GM06990 (cell line): ENCODE measurements at regions not wholly inside any gene's neighbourhood (a gene's known extent, or its start where the extent isn't known, plus 50 kb on each side); places are given as distances from the start of the nearest gene placed in this dataset.

Source experiments
- DNase-seq: peaks from one replicate; pipeline ENCODE4 v3.0.0-alpha.2; 2011; ENCODE audit not compliant: insufficient read length; ENCODE audit errors: extremely low read depth
- H3K27me3 ChIP-seq: replicated peaks from 2 replicates; pipeline ENCODE4 v1.6.0; 2011; ENCODE audit warnings: low read length; ENCODE audit not compliant: control insufficient read depth, insufficient read depth
- H3K36me3 ChIP-seq: 2 replicates; pipeline ENCODE4 v1.5.1; 2011; ENCODE audit warnings: low read length; ENCODE audit not compliant: control insufficient read depth, insufficient read depth
- H3K4me3 ChIP-seq: replicated peaks from 2 replicates; pipeline ENCODE4 v1.5.1; 2011; ENCODE audit warnings: low read depth, mild to moderate bottlenecking, control low read depth, low read length
- CTCF ChIP-seq: IDR thresholded peaks from 2 replicates; pipeline ENCODE4 v1.5.1; 2011; ENCODE audit warnings: low read length, control low read depth, mild to moderate bottlenecking, inconsistent platforms; ENCODE audit not compliant: insufficient read depth, poor library complexity, severe bottlenecking

- DNase-seq = no peak
- no peak overlapping the region for H3K4me3 ChIP-seq
- H3K36me3 ChIP-seq = no peaks in the 10 kb centered on the region
- TF ChIP-seq CTCF = no peak
- no peaks in the 10 kb centered on the region for H3K27me3 ChIP-seq
These were observed 193.0 kb downstream of the ERMARD start for GRCh38 chr6:169944415-169944814.

GRCh38 chr6:169944061-169944337, 192.6 kb downstream of the ERMARD start:
- H3K4me3 ChIP-seq = no peak overlapping the region
- no peak for TF ChIP-seq CTCF
- H3K27me3 ChIP-seq = no peaks in the 10 kb centered on the region
- H3K36me3 ChIP-seq = no peaks in the 10 kb centered on the region
- no peak for DNase-seq

GRCh38 chr6:169943241-169944060, 192.0 kb downstream of the ERMARD start:
- TF ChIP-seq CTCF = no peak
- no peak for DNase-seq
- Histone ChIP-seq H3K27me3 (no peaks in the 10 kb centered on the region), H3K4me3 (no peak overlapping the region), H3K36me3 (no peaks in the 10 kb centered on the region)

GRCh38 chr6:169942173-169942572, 190.8 kb downstream of the ERMARD start:
- Histone ChIP-seq H3K4me3 (no peak overlapping the region), H3K36me3 (no peaks in the 10 kb centered on the region), H3K27me3 (no peaks in the 10 kb centered on the region)
- TF ChIP-seq CTCF = no peak
- DNase-seq = no peak

- H3K36me3 ChIP-seq = no peaks in the 10 kb centered on the region
- no peak for DNase-seq
- TF ChIP-seq CTCF = no peak
- H3K27me3 ChIP-seq = no peaks in the 10 kb centered on the region
- H3K4me3 ChIP-seq = no peak overlapping the region
These were observed 189.3 kb downstream of the ERMARD start for GRCh38 chr6:169940481-169941271.
